Dermis blood vessel endothelial cell (primary cell): ENCODE measurements at regions not wholly inside any gene's neighbourhood (a gene's known extent, or its start where the extent isn't known, plus 50 kb on each side); places are given as distances from the start of the nearest gene placed in this dataset.
A peak's percentile ranks its signal among the peaks of the same experiment; 100 is the strongest.
"Not testable (repeated sequence)": the region's sequence is repeated elsewhere in the genome, so short reads cannot be mapped to it uniquely, and the experiment has no call there.

ENCODE experiments used
- DNase-seq: peaks from one replicate; pipeline ENCODE4 v3.0.0; 2010

- DNase-seq, result no peak
Measured at GRCh38 chr14:71437870-71438269, 494.4 kb upstream of the RGS6 start.

GRCh38 chr14:71438684-71439083, 493.5 kb upstream of the RGS6 start:
- DNase-seq, result no peak

- no peak for DNase-seq
Measured at GRCh38 chr14:71441126-71441525, 491.1 kb upstream of the RGS6 start.

- no peak for DNase-seq
Measured at GRCh38 chr14:71444030-71444822, 488.0 kb upstream of the RGS6 start.

GRCh38 chr14:71448431-71449315, 483.6 kb upstream of the RGS6 start:
- DNase-seq, result no peak

GRCh38 chr14:71449316-71450055, 482.7 kb upstream of the RGS6 start:
- DNase-seq, result no peak

- DNase-seq, result no peak
Measured at GRCh38 chr14:71451501-71451900, 480.7 kb upstream of the RGS6 start.

- DNase-seq, result no peak
Measured at GRCh38 chr14:71452539-71452938, 479.7 kb upstream of the RGS6 start.

GRCh38 chr14:71452987-71453386, 479.2 kb upstream of the RGS6 start:
- peak; percentile 10 for DNase-seq

- no peak for DNase-seq
Measured at GRCh38 chr14:71454010-71454409, 478.2 kb upstream of the RGS6 start.

- DNase-seq, result no peak
Measured at GRCh38 chr14:71454513-71455332, 477.5 kb upstream of the RGS6 start.

- no peak for DNase-seq
Measured at GRCh38 chr14:71460091-71460490, 472.1 kb upstream of the RGS6 start.

GRCh38 chr14:71461617-71462016, 470.6 kb upstream of the RGS6 start:
- not testable (repeated sequence) for DNase-seq

- no peak for DNase-seq
Measured at GRCh38 chr14:71463807-71464206, 468.4 kb upstream of the RGS6 start.

- DNase-seq, result no peak
Measured at GRCh38 chr14:71464840-71465239, 467.4 kb upstream of the RGS6 start.

GRCh38 chr14:71465316-71465715, 466.9 kb upstream of the RGS6 start:
- no peak for DNase-seq

GRCh38 chr14:71466251-71466650, 466.0 kb upstream of the RGS6 start:
- no peak for DNase-seq

GRCh38 chr14:71466946-71467345, 465.3 kb upstream of the RGS6 start:
- DNase-seq, result no peak

GRCh38 chr14:71467361-71467811, 464.8 kb upstream of the RGS6 start:
- no peak for DNase-seq

GRCh38 chr14:71468701-71469100, 463.5 kb upstream of the RGS6 start:
- no peak for DNase-seq

- no peak for DNase-seq
Measured at GRCh38 chr14:71469643-71470335, 462.4 kb upstream of the RGS6 start.
